Right renal pelvis (tissue), 4 donors: ENCODE measurements at regions not wholly inside any gene's neighbourhood (a gene's known extent, or its start where the extent isn't known, plus 50 kb on each side); places are given as distances from the start of the nearest gene placed in this dataset.

ENCODE experiments used
- DNase-seq, 4 donors: peaks; one replicate each; pipeline ENCODE4 v3.0.0-alpha.2; 2013; ENCODE audit warnings: low read depth in 4 of 4, low spot score in 3 of 4, missing footprints in 1 of 4

DNA sequence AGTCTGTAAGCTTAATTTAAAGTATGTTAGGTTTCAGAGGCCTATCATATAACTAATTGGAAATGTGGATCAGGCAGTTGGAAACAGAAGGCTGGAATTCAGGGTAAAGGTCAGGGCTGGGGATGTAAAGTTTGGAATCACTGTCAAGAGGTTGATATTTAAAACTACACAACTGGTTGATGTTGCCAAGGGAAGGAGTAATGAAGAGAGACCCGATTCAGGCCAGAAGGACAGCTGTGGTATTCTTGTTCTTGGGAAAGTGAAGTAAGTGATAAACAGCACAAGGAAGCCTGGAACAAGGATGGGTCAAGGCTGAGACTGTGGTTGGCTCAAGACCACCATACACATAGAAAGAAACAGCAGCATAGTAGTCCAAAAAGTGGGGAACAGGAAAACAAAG lies 654.2 kb downstream of the NTRK3 start:
- no peak for DNase-seq

DNA sequence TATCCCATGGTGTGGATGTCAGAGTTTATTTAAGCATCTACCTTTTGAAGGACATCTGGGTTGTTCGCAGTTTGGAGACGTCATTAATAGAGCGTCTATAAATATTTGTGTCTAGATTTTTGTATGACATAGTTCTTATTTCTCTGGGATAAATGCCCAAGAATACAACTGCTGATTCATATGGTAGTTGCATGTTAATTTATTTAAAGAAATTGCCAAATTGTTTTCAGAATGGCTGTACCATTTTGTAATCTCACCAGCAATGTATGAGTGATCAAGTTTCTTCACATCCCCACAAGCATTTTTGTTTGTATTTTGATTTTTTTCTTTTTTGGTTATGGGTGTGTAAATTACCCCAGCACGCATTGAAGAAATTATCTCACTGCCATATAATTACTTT lies 656.9 kb downstream of the NTRK3 start:
- DNase-seq, result no peak

DNA sequence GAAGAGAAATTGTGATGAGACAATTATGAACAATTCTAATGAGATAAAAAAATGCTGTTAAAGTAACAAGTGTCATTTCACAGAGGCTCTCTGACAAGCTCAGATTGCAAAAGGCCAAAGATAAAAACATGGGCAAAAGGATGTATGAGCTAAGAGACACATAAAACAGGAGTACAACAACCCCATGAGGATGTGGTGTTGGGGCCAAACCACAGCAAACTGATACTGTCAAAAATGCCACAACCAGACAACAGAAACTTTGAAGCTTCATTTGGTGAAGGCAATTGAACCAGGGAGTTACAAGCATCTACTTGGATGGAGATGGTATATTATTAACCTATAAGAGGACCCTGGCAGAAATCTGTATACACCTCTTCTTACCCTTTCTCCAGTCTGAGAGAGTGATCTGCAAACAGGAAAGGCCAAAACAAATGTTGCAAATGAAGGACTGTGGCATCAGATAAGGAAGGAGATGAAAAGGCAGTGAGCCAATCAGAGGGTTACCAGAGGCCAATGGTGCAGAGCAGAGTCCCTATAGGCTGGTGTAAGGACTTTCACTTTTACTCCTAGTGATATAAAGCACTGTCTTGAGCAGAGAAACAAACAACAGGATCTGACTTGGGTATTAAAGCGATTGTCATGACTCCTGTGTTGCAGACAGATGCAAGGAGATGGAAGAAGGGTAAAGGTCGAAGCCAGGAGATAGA lies 659.0 kb downstream of the NTRK3 start:
- no peak for DNase-seq

DNA sequence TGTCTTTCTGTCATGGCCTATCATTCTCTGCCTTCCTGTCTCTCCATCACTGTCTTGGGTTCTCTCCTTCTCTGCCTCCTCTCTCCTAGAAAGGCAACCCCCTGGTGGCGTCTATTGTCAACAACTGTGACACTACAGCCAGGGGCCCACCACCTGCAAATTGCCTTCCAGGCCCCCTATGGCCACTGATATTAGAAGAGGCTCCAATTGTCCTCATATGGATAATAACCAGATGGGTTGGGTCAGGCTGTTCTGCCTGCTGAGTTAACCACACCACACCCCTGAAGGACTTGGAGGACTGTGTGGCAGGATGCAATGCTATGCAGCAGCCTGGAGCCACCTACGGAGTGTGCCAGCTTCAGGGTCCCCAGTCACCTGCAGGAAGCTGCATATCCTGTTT lies 665.0 kb downstream of the NTRK3 start:
- no peak for DNase-seq

DNA sequence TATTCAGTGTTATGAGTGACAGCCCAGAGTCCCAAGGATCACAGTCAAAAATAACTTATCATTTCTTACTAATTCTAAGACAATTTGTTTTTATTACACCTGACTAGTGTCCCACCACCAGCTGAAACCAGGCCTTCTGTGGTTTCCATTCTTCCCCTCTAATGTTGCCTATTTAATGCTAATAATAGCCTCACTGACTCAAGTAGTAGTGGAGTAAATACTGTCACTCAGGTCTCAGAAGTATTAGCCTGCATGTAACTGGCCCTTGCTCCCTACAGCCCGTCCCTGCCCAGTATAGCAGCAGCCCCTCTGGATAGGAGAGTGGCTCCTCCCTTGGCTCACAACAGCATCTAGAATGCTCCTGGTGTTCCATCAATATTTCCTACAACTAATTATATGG lies 665.5 kb downstream of the NTRK3 start:
- no peak for DNase-seq

DNA sequence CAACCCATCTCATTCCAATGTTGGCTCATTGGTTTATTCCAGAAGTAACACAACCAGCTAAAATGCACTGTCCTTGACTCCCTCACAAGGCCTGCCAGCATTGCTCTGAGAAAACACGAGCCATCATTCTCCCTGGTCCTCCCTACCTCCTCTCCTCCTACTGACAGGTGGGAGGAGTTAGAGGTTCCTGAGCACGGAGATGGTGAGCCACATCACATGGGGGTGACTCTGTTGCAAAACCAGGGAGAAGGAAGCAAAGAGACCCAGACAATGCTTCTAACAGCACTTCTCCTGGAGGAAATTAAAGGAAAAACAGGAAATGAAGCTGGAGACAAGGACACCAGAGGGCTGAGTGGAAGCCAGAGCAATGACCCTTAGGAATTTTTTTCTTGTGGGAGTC lies 667.4 kb downstream of the NTRK3 start:
- no peak for DNase-seq

DNA sequence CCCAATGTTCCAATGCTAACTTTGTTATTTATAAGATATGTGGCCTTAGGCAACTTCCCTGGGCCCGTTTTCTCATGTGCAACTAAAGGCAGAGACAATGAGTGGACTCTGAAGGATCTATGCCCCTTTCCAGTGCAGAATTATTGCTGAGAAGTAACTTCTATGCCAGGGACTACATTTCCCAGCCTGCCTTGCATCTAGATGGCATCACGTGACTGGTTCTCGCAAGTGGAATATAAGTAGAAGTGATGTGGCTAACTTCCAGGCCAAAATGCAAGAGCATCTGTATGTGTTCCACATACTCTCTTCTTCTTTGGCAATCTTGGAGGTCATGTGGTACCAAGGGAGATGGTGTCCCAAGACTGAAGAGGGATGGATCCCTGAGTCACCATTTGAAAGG lies 674.4 kb downstream of the NTRK3 start:
- no peak for DNase-seq

DNA sequence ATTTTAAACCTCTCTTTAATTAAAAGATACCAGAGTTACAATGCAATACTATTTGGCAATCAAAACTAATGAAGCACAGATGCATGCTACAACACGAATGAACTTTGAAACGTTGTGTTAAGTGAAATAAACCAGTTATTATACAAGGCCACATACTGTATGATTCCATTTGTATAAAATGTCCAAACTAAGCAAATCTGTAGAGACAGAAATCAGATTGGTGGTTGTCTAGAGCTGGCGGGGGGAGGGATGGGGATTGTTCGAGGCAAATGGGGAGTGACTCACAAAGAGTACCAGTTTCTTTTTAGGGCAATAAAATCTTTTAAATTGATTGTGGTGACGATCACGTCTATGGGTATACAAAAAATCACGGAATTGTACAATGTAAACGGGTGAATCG lies 677.0 kb downstream of the NTRK3 start:
- no peak for DNase-seq

DNA sequence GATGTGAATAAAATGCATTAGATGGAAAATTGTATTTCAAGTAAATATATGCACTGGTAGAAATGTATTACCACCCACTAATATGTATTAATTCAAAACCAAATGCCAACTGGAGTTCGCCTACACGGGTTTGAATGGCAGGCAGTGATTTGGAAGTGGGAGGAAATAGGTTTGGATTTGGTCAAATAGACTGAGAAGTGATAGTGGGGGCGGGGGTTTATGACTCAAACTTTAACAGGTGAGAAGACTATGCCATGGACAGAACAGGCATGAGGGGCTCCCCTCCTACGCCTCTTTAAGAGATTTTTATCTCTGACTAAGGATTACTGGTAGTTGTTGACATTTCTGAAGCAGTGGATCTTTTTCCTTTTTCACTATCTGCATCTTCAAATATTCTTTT lies 677.8 kb downstream of the NTRK3 start:
- no peak for DNase-seq

DNA sequence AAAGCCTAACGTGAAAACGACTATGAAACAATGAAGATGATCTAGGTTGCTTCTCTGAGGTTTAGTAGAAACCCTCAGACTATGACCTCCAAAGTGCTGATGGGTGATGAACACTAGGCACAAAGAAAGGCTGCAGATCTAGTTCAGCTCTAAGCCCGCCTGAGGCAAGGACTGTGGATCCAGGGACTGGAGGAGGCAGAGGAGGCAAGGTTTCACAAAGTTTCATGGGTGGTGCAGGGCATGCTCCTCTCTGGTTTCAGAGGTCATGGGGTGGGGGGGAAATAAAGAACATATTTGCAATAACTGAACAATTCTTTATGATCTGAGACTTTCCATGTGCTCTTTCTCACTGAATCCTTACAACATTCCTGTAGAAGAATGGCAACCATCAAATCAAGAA lies 679.2 kb downstream of the NTRK3 start:
- DNase-seq, result no peak

DNA sequence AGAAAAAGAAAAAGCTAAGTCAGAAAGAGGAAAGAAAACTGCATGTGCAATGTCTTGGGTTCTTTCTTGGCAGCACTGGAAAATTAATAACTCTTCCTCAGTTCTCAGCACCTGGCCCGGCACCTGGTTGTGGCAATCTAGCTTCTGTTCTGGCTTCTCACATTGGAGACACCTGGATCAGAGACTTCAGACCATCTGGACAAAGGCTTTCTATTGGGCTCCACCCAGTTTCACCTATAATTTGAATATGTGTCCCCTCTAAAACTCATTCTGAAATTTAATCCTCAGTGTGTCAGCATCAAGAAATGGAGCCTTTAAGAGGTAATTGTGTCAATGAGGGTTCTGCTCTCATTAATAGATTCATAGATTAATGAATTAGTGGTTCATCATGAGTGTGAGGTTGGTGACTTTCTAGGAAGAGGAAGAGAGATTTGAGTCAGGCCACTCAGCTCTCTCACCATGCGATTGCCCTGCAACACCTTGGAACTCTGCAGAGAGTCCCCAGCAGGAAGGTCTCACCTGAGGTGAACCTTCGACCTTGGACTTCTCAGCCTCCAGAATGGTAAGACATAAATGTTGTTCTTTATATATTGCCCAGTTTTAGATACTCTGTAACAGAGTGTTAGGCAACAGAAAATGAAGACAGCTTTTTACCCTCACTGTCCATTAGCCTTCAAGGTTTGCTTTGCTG lies 679.9 kb downstream of the NTRK3 start:
- no peak for DNase-seq

DNA sequence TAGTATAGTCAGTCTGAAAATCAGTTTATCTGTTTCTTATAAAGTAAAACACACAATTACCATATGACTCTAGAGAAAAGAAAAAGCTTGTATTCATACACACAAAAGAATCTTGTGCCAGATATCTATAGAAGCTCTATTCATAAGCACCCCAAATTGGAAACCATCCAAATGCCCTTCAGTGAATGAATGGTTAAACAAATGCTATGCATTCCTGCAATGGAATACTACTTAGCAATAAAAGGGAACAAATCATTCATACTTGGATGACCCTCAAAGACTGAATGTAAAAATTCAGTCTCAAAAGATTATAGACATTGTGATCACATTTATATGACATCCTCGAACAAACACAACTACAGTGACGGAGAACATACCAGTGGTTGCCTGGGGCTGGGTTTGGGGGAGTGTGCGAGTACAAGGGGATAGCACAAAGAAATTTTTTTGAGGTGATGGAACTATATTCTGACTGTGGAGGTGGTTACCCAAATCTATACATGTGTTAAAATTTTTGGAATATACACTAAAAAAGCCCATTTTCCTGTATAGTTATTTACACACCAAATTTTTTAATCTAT lies 680.6 kb downstream of the NTRK3 start:
- DNase-seq, result no peak

DNA sequence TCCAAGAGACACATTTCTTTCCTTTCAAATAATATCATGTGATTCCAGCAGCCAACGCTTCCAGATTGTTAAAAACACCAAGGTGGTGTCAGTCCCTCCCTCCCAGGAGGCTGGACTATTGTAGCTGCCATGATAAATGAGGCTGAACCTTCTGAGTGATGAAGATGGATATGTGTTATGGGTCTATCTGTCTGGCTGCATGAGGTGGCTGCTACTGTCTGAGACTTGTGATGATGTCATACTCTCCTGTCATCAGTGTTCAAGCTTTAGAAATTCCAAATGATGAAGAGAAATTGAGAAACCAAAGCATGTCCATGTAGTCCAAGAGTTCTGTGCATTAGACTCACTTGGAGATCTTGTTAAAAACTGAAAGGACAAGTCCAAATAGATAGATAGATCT lies 683.0 kb downstream of the NTRK3 start:
- DNase-seq, result no peak

DNA sequence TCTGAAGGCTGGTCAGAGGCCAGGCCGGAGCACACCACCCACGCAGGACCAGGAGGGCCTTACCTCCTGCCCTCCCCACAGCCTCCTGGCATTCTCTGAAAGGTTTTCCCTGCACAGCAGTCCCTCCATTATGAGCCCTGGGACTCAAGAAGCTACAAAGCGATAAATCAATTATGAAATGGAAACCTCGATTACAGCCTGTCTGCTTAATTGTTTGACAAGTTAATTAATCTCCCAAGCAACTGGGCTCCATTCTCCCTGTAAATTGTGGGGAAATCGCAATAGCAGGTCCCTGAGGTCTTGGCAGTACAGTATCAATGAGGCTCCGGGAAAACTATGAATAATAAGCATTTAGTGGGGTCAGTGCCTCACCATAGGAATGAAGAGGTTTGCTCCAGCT lies 683.5 kb downstream of the NTRK3 start:
- DNase-seq, result no peak

DNA sequence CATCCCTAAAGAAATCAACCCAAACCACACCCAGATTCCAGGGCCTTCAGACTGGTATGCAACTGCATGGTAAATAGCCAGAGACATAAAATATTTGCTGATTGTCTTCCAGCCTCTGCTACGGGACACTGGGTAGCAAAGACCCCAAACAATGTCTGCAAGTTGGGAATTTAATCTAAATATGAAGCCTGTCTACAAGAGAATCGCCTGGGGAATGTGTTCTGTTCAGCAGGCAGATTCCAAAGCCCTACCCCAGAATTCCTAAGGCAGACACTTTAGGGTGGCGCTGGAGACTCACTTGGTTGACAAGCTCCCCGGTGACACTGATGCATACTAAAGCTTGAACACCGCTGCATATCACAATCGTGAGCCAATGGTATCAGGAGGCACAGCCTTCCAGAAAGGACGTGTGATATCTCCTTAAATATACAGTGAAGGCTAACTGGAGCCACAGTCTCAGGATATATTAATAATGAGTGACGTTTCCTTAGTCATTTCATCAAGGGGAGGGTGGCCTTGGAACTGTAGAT lies 684.1 kb downstream of the NTRK3 start:
- no peak for DNase-seq

DNA sequence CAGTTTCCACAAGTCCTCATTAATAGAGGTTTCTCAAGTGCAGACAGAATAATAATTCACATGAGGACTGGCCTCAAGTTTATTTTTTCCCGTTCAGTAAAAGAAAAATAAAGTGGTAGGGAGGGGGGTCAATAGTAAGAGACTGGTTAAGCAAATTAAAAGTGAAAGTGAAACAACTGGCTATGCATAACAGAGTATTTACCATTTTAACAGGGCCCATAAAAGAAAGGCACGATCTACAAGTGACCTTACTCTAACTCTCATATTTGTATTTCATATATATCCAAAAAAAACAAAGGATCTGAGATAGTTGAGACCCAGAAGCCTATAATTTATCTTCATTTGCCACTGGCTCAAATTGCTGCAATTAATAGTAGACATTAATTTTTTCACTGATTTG lies 686.3 kb downstream of the NTRK3 start:
- peak in 3 of 4 donors; percentile 3 to 8 (median 4) for DNase-seq

DNA sequence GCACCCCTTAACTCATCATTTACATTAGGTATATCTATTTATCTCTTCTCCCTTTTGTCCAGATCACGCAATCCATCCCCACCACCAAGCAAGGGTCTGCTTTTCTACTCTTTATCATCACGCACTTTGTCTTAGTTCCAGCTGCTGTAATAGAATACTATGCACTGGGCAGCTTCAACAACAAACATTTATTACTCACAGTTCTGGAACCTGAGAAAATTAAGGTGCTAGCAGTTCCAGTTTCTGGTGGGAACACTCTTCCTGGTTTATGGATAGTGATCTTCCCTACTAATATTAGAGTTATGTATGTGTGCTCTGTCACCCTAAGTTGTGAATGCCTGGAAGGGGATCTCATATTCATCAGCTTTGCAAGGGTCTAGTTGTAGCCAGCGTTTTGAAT lies 687.0 kb downstream of the NTRK3 start:
- no peak for DNase-seq

DNA sequence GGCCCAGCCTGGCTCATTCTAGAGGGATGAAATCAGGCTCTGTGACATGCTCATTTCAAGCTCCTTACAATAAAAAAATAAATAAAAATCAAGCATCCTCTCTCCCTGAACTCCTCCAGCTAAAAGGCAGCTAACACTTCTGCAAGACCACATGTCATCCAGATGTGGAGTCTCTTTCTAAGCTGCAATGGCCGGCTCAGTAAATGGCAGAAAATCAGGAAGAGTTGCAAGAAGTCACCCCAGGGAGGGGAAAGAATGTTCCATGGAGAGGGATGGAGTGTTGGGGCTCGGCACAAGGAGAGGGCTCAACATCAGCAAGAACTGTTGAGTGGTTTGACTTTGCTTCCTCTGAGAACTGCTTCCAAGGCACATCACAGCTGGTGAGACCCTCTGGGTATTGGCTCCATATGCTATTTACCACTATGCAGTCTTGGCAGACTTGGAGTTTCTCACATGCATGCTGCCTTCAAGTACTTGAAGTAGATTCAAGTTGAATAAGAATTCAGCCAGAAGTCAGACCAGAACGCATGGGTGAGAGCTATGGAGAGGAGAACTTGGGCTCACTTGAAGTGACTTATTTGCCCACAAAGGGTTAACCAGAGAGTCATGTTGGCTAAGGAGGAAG lies 689.0 kb downstream of the NTRK3 start:
- no peak for DNase-seq

DNA sequence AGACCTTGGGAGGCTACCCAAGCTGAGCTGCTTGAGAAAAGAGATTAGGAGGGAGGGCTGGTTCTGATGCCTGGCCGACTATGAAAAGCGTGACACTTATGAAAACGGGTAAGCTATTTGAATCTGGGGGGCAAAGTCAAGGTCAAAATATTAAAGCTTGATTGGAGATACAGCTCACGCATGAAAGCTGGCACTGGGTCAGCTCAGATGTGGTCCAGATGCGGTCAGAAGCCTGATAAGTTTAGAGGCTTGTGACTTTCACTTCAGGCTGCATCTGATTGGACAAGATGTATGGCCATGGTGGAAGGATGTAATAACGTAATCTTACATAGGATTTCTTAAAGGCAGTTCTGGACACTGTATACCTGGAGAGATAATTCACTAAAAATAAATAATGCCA lies 690.3 kb downstream of the NTRK3 start:
- DNase-seq, result no peak

DNA sequence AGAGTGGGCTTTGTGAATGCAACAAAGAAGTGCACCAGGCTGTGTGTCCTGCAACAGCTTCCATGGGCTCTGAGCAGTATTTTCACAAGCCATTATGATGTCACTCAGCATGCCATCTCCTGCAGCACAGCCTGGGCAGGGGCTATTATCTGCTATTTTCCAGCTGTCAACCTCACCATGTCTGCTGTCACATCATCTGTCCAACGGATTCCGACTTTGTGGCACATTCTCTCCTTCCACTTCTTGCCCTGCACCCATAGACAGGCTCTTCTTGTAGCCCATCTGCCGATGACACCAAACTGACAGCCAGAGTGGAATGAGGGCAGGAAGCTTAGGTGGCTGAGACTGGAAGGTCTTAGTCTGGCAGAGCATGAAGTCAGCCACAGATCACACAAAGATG lies 691.9 kb downstream of the NTRK3 start:
- DNase-seq, result no peak

DNA sequence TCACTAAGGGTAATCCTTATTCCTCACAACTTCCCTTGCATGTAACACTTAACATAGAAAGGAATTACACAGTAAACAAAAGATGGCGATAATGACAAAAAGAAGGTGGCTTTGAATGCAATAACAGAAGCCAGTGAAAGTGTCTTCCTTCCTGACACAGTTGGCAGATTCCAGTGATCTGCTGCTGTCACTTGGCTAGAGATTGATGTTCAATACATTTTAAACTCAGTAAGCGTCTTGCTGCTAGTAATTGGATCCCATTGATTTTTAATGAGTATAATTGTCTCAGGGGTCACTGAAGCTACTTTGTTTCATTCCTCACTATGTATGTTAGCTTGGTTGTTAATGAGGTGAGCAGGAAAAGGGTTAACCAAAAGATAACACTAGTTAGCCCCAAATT lies 692.7 kb downstream of the NTRK3 start:
- DNase-seq, result no peak

DNA sequence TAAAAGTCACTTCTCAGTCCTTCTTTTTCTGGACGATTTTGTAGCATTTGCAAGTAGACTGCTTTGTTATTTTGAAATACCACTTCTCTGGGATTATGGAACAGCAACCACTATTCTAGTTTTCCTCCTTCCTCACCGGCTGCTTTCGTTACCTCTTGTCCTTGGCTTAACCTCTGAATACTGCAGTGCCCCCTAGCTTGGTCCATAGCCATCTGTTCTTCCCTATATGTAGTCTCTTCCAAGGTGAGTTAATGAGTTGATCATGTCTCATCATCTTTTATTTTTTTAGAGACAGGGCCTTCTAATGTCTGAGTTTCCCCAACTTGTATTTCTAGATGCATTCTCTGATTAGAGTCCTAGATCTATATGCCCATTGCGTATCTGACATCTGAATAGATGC lies 694.3 kb downstream of the NTRK3 start:
- no peak for DNase-seq
